Osteoblast (primary cell): ENCODE measurements at regions not wholly inside any gene's neighbourhood (a gene's known extent, or its start where the extent isn't known, plus 50 kb on each side); places are given as distances from the start of the nearest gene placed in this dataset.

ENCODE experiments used
- DNase-seq: peaks from one replicate; pipeline ENCODE4 v3.0.0; 2011; ENCODE audit warnings: low spot score, mixed read lengths; ENCODE audit not compliant: insufficient read length; ENCODE audit errors: missing footprints
- H2AFZ ChIP-seq: 2 replicates; pipeline ENCODE4 v1.6.0; 2011; ENCODE audit warnings: mild to moderate bottlenecking, low read length
- H3K27ac ChIP-seq: 2 replicates; pipeline ENCODE4 v1.5.1; 2011; ENCODE audit warnings: mild to moderate bottlenecking, low read depth, low read length, moderate library complexity
- H3K27me3 ChIP-seq: 2 replicates; pipeline ENCODE4 v1.6.0; 2012; ENCODE audit warnings: mild to moderate bottlenecking, control low read depth, inconsistent platforms, low read length, moderate library complexity; ENCODE audit not compliant: insufficient read depth
- H3K36me3 ChIP-seq: 2 replicates; pipeline ENCODE4 v1.5.1; 2011; ENCODE audit warnings: mild to moderate bottlenecking, low read length, control low read depth, moderate library complexity; ENCODE audit not compliant: insufficient read depth
- H3K4me1 ChIP-seq: 2 replicates; pipeline ENCODE4 v1.5.1; 2011; ENCODE audit warnings: mild to moderate bottlenecking, low read length, control low read depth, moderate library complexity; ENCODE audit not compliant: insufficient read depth
- H3K4me2 ChIP-seq: 2 replicates; pipeline ENCODE4 v1.6.0; 2011; ENCODE audit warnings: mild to moderate bottlenecking, low read length; ENCODE audit not compliant: insufficient read depth
- H3K4me3 ChIP-seq: fragments of 200-600 bp; sonication (generic); 3 replicates; pipeline ENCODE4 v1.5.1; 2012; ENCODE audit warnings: mild to moderate bottlenecking, low read length, inconsistent platforms; ENCODE audit not compliant: insufficient read depth
- H3K79me2 ChIP-seq: 2 replicates; pipeline ENCODE4 v1.6.0; 2012; ENCODE audit warnings: mild to moderate bottlenecking, low read length, control low read depth, inconsistent platforms; ENCODE audit not compliant: insufficient read depth
- H3K9me3 ChIP-seq: 2 replicates; pipeline ENCODE4 v1.5.1; 2011; ENCODE audit warnings: low read depth, low read length, control low read depth
- H4K20me1 ChIP-seq: 2 replicates; pipeline ENCODE4 v1.6.0; 2012; ENCODE audit warnings: mild to moderate bottlenecking, low read length, control low read depth; ENCODE audit not compliant: insufficient read depth
- TF ChIP-seq, protein P1 (sequence below): IDR thresholded peaks from 2 replicates; pipeline ENCODE4 v1.5.1; 2011; ENCODE audit warnings: mild to moderate bottlenecking, low read depth, low read length, moderate library complexity; ENCODE audit errors: extremely low read depth

DNA sequence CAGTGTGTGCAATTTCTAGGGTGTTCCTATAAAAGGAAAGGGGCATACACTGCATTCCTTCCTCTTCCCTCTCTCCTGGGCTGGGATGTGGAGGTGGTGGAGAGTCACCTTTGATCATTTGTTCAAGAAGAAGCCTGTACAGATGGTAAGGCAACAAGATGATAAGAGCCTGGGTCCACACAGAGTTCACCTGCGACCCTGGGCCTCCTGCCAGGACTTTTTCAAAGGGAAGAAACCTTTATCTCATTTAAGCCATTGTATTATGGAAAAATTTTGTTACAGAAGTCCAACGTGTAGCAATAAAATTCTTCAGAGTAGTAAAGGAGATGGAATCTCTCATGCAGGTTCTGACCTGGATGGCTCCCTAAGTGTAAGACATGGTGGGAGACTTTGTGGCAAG is 189.1 kb downstream of the MIS18A start:
- H3K36me3 ChIP-seq = no peaks in the 10 kb centered on the region
- H3K9me3 ChIP-seq = no peaks in the 10 kb centered on the region
- no peaks in the 10 kb centered on the region for H3K4me1 ChIP-seq
- TF ChIP-seq, protein P1, sequence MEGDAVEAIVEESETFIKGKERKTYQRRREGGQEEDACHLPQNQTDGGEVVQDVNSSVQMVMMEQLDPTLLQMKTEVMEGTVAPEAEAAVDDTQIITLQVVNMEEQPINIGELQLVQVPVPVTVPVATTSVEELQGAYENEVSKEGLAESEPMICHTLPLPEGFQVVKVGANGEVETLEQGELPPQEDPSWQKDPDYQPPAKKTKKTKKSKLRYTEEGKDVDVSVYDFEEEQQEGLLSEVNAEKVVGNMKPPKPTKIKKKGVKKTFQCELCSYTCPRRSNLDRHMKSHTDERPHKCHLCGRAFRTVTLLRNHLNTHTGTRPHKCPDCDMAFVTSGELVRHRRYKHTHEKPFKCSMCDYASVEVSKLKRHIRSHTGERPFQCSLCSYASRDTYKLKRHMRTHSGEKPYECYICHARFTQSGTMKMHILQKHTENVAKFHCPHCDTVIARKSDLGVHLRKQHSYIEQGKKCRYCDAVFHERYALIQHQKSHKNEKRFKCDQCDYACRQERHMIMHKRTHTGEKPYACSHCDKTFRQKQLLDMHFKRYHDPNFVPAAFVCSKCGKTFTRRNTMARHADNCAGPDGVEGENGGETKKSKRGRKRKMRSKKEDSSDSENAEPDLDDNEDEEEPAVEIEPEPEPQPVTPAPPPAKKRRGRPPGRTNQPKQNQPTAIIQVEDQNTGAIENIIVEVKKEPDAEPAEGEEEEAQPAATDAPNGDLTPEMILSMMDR = no peak
- no peak overlapping the region for H3K27ac ChIP-seq
- no peaks in the 10 kb centered on the region for H3K27me3 ChIP-seq
- H3K79me2 ChIP-seq = no peaks in the 10 kb centered on the region
- H3K4me3 ChIP-seq = no peak overlapping the region
- DNase-seq = no peak
- H4K20me1 ChIP-seq = no peaks in the 10 kb centered on the region
- H2AFZ ChIP-seq = no peak overlapping the region
- H3K4me2 ChIP-seq = no peak overlapping the region

- TF ChIP-seq, protein P1 = no peak
- no peaks in the 10 kb centered on the region for H3K4me1 ChIP-seq
- H3K4me2 ChIP-seq = no peak overlapping the region
- no peak overlapping the region for H3K27ac ChIP-seq
- H3K9me3 ChIP-seq = no peaks in the 10 kb centered on the region
- H3K27me3 ChIP-seq = no peaks in the 10 kb centered on the region
- H3K36me3 ChIP-seq = no peaks in the 10 kb centered on the region
- no peaks in the 10 kb centered on the region for H3K79me2 ChIP-seq
- H4K20me1 ChIP-seq = no peaks in the 10 kb centered on the region
- no peak overlapping the region for H3K4me3 ChIP-seq
- H2AFZ ChIP-seq = no peak overlapping the region
- no peak for DNase-seq
Observed at GRCh38 chr21:32088471-32088870, 190.4 kb downstream of the MIS18A start.

GRCh38 chr21:32087447-32087846 is 191.4 kb downstream of the MIS18A start:
- DNase-seq = no peak
- Histone ChIP-seq H3K36me3 (no peaks in the 10 kb centered on the region), H3K4me2 (no peak overlapping the region), H3K79me2 (no peaks in the 10 kb centered on the region), H3K4me3 (no peak overlapping the region), H3K4me1 (no peaks in the 10 kb centered on the region), H3K27me3 (no peaks in the 10 kb centered on the region), H4K20me1 (no peaks in the 10 kb centered on the region), H2AFZ (no peak overlapping the region), H3K9me3 (no peaks in the 10 kb centered on the region), H3K27ac (no peak overlapping the region)
- TF ChIP-seq, protein P1 = no peak

GRCh38 chr21:32083197-32083596 is 195.7 kb downstream of the MIS18A start:
- Histone ChIP-seq H3K4me2 (no peak overlapping the region), H3K79me2 (no peaks in the 10 kb centered on the region), H3K36me3 (no peaks in the 10 kb centered on the region), H3K4me3 (no peak overlapping the region), H2AFZ (no peak overlapping the region), H3K27ac (no peak overlapping the region), H3K4me1 (no peaks in the 10 kb centered on the region), H3K27me3 (no peaks in the 10 kb centered on the region), H4K20me1 (no peaks in the 10 kb centered on the region), H3K9me3 (no peaks in the 10 kb centered on the region)
- no peak for DNase-seq
- TF ChIP-seq, protein P1 = no peak
